ENCODE measurements at regions not wholly inside any gene's neighbourhood (a gene's known extent, or its start where the extent isn't known, plus 50 kb on each side); places are given as distances from the start of the nearest gene placed in this dataset.

DNA sequence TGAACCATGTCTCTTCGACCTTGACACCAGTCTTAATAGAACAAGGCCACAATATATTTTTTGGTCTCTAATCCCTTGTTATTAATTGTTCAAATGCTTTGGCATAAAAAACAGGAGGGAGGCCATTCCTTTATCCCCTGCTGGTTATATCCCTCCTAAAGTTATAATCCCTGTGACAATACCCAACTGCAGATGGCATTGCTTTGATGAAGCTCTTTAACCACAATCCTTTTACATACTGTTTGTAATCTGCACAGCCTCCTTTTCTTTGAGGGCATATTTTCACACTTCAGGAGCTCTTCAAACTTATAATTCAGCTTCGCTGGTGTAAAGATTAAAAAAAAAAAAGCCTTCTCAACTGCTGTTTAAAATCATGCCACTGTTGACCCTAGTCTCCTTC lies 919.0 kb downstream of the EPHA3 start:
- TF ChIP-seq, protein P1, sequence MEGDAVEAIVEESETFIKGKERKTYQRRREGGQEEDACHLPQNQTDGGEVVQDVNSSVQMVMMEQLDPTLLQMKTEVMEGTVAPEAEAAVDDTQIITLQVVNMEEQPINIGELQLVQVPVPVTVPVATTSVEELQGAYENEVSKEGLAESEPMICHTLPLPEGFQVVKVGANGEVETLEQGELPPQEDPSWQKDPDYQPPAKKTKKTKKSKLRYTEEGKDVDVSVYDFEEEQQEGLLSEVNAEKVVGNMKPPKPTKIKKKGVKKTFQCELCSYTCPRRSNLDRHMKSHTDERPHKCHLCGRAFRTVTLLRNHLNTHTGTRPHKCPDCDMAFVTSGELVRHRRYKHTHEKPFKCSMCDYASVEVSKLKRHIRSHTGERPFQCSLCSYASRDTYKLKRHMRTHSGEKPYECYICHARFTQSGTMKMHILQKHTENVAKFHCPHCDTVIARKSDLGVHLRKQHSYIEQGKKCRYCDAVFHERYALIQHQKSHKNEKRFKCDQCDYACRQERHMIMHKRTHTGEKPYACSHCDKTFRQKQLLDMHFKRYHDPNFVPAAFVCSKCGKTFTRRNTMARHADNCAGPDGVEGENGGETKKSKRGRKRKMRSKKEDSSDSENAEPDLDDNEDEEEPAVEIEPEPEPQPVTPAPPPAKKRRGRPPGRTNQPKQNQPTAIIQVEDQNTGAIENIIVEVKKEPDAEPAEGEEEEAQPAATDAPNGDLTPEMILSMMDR (IDR thresholded peaks at IDR 0.05) = no peak
- TF ChIP-seq POLR2AphosphoS5 (IDR thresholded peaks at IDR 0.05) = no peak

All from gastroesophageal sphincter (tissue), 3 donors.